BE2C (cell line): ENCODE measurements at regions not wholly inside any gene's neighbourhood (a gene's known extent, or its start where the extent isn't known, plus 50 kb on each side); places are given as distances from the start of the nearest gene placed in this dataset.

Experiments
- DNase-seq: peaks from one replicate; pipeline ENCODE4 v3.0.0-alpha.2; 2020
- H3K27me3 ChIP-seq: fragments of 250-450 bp; sonication (Bioruptor Pico); 2 replicates; pipeline ENCODE4 v1.5.1; 2020; ENCODE audit warnings: mild to moderate bottlenecking
- H3K36me3 ChIP-seq: fragments of 250-450 bp; sonication (Bioruptor Pico); 2 replicates; pipeline ENCODE4 v1.5.1; 2020; ENCODE audit warnings: mild to moderate bottlenecking
- H3K4me1 ChIP-seq: fragments of 250-450 bp; sonication (Bioruptor Pico); 2 replicates; pipeline ENCODE4 v1.5.1; 2020
- H3K4me3 ChIP-seq: 2 replicates; pipeline ENCODE4 v1.5.1; 2011; ENCODE audit warnings: low read depth, low read length
- H3K9me3 ChIP-seq: fragments of 250-450 bp; sonication (Bioruptor Pico); 2 replicates; pipeline ENCODE4 v1.5.1; 2020
- TF ChIP-seq, protein P1 (sequence below): IDR thresholded peaks from 2 replicates; pipeline ENCODE4 v1.5.1; 2012; ENCODE audit warnings: mild to moderate bottlenecking, low read depth, low read length

DNA sequence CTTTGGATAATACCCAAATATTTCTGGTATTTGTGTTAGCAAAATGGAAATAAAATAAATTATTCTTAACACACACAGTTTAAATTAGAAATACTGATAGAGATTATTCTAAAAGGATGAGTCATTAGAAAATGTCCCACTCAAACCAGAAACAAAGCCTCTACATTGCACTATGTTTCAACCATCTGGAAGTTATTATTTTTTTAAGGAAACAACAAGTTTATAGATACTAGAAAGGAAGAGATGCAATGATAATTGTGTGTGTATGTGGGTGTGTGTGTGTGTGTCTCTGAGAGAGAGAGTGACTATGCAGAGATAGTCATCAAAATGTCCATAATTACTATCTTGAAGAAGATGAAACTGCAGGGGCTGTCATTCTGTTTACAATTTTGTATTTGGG lies 1340.5 kb downstream of the ROBO1 start:
- no peaks in the 10 kb centered on the region for H3K36me3 ChIP-seq
- H3K4me1 ChIP-seq = no peaks in the 10 kb centered on the region
- DNase-seq = no peak
- TF ChIP-seq, protein P1, sequence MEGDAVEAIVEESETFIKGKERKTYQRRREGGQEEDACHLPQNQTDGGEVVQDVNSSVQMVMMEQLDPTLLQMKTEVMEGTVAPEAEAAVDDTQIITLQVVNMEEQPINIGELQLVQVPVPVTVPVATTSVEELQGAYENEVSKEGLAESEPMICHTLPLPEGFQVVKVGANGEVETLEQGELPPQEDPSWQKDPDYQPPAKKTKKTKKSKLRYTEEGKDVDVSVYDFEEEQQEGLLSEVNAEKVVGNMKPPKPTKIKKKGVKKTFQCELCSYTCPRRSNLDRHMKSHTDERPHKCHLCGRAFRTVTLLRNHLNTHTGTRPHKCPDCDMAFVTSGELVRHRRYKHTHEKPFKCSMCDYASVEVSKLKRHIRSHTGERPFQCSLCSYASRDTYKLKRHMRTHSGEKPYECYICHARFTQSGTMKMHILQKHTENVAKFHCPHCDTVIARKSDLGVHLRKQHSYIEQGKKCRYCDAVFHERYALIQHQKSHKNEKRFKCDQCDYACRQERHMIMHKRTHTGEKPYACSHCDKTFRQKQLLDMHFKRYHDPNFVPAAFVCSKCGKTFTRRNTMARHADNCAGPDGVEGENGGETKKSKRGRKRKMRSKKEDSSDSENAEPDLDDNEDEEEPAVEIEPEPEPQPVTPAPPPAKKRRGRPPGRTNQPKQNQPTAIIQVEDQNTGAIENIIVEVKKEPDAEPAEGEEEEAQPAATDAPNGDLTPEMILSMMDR = no peak
- H3K9me3 ChIP-seq = no peaks in the 10 kb centered on the region
- no peaks in the 10 kb centered on the region for H3K27me3 ChIP-seq
- no peak overlapping the region for H3K4me3 ChIP-seq

DNA sequence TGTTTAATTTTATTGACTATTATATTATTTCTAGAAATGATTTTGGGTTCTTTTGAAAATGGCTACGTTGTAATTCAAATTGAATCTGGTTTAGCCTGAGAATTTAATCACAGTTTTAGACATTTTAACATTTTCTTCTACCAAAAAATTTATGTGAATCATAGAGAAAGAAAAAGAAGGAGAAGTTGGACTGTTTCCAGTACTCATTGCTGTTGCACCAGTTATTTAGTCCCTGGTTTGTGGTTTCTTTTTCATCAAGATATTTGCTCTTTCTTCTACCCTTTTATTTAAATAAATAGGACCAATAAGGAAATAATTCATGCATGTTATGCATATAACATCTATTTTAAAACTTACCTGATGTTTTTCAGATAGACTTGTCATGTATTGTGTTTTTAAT lies 1337.1 kb downstream of the ROBO1 start:
- no peak for DNase-seq
- Histone ChIP-seq H3K4me1 (no peaks in the 10 kb centered on the region), H3K36me3 (no peaks in the 10 kb centered on the region), H3K27me3 (no peaks in the 10 kb centered on the region), H3K4me3 (no peak overlapping the region), H3K9me3 (no peaks in the 10 kb centered on the region)
- TF ChIP-seq, protein P1 = no peak

DNA sequence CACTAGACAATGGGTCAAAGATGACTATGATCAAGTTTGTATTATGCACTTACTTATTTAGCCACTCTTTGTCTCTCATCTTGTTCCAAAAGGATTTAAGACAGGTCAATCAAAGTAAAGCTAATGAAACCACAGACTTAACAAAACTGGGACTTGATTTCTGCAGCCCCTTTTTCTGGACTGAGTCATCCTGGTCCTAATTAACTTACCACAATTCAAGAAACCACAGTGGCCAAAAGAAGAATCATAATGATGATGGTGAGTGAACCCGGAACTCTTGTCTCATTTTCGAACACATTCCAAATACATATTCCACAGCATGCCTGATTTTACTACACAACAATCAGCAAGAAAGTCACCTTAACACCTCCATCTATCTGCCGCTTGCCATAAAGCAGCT lies 1333.0 kb downstream of the ROBO1 start:
- TF ChIP-seq, protein P1 = no peak

DNA sequence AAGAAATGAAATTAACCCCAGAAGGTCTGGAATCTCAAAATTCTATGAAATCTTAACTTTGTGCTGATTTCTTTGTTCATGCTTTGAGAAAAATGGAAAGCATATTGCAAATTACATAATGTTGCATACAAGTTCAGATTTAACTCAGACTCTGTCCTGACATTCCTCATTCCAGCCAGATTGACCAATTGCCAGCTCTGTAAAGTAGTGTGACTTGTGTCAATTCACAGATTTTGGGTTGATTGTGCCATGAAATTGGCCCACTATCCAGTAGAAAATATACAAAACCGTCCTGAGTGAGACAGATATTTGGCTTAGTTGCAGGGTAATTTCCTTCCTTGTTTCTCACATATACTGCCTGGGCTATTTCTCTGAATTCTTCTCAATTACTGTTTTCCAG lies 1312.6 kb downstream of the ROBO1 start:
- Histone ChIP-seq H3K9me3 (no peaks in the 10 kb centered on the region), H3K4me3 (no peak overlapping the region), H3K4me1 (no peaks in the 10 kb centered on the region), H3K27me3 (no peaks in the 10 kb centered on the region), H3K36me3 (no peaks in the 10 kb centered on the region)
- TF ChIP-seq, protein P1 = no peak
- no peak for DNase-seq

More for the DNA sequence above, 1333.0 kb downstream of the ROBO1 start:
- Histone ChIP-seq H3K36me3 (no peaks in the 10 kb centered on the region), H3K4me1 (no peaks in the 10 kb centered on the region), H3K27me3 (no peaks in the 10 kb centered on the region), H3K9me3 (no peaks in the 10 kb centered on the region), H3K4me3 (no peak overlapping the region)
- no peak for DNase-seq

DNA sequence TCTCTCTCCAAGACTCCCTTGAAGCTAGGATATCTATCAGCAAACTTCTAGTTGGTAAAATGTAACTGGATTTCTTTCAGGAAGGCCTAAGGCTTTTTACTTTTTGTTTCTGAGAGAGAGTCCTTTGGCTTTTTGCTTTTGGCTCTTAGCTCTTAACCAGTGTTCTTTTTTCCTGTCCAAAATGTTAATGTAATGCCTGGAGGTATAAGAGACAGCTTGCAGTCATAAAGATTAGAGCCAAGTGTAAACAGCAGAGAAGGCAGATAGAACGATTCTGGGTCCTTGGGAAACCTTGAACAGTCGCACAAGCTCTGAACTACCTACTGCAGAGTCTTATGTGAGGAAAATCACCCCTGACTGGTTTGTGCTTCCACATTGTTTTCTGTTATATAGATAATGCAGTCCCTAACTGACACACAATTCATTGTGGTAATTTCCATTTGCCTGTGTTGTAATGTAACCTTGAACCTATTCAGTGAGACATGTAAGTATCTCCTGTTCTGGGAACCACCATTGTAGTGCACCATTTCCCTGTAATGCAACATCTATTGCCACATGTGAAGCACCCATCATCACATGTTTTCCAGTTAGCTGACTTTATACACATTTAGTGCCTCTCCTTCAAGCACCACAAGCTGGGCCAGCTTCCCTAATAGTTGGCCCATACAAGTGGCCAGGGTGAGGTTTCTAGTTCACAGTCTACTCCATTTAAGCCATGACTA lies 1311.9 kb downstream of the ROBO1 start:
- H3K4me1 ChIP-seq = no peaks in the 10 kb centered on the region
- H3K27me3 ChIP-seq = no peaks in the 10 kb centered on the region
- no peak overlapping the region for H3K4me3 ChIP-seq
- H3K9me3 ChIP-seq = no peaks in the 10 kb centered on the region
- TF ChIP-seq, protein P1 = no peak
- DNase-seq = no peak
- no peaks in the 10 kb centered on the region for H3K36me3 ChIP-seq

DNA sequence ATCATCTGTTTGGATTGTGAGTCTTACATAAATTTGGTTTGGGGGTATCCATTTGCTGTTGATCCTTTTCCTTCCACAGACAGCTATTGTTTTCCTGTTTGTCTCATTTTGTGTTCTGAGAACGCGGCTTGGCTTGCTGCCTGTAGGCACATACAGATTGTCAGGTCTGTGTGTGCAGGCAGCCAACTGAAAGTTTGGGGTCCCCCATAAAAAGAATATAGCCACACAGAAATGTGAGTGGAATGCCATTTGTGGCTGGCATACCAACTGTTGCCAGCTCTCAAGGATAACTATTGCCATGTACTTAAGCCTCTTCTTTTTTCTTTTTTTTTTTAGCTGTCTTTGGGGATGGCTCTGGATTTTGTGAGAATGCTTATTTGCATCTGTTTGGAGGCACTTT lies 1308.0 kb downstream of the ROBO1 start:
- Histone ChIP-seq H3K9me3 (no peaks in the 10 kb centered on the region), H3K4me1 (no peaks in the 10 kb centered on the region), H3K36me3 (no peaks in the 10 kb centered on the region), H3K27me3 (no peaks in the 10 kb centered on the region), H3K4me3 (no peak overlapping the region)
- TF ChIP-seq, protein P1 = no peak
- DNase-seq = no peak
